T-helper 2 cell (primary cell): ENCODE measurements at regions not wholly inside any gene's neighbourhood (a gene's known extent, or its start where the extent isn't known, plus 50 kb on each side); places are given as distances from the start of the nearest gene placed in this dataset.

Experiments
- DNase-seq, 5 experiments: peaks; one replicate each; pipeline versions ENCODE4 v3.0.0 to v3.0.0-alpha.2; 2012 to 2022

DNA sequence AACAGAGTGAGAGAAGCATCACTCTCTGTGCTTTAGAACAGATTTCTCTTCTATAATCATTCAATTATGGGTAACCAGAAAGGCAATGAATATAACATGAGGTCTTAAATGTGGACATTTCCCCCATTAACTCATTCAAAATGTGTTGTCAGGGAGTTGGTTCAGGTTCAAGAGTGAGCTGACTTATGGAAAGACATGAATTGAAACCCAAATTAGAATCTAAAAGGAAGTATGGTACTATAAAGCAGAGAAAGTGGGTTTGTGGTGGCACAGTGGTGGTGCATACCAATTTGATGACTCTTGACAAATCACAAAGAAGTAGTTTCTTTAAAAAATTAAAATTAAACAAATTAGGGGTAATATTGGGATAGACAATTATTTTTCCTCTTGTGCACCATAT lies 114.6 kb upstream of the MEOX2 start:
- no peak for DNase-seq

DNA sequence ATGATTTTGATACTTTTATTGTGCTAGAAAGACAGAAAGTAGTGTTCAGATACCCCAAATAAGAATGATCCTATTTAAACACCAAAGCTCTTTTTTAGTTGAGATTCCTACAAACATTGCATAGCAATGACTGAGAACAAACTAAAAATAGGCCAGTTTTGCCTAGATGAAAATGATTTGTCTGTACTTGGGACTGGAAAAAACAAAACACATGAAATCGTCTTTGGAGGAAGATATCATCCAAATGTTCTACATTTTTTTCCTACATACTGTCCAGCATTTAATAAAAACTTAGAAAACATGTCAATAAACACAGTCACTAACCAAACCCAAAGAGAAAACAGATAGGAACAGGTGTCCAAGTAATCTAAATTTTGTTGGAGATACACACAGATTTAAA lies 111.6 kb upstream of the MEOX2 start:
- no peak for DNase-seq

- DNase-seq = no peak
Observed at GRCh38 chr7:15795393-15795792, 108.9 kb upstream of the MEOX2 start.

- DNase-seq = no peak
Observed at GRCh38 chr7:15794801-15795200, 108.3 kb upstream of the MEOX2 start.

DNA sequence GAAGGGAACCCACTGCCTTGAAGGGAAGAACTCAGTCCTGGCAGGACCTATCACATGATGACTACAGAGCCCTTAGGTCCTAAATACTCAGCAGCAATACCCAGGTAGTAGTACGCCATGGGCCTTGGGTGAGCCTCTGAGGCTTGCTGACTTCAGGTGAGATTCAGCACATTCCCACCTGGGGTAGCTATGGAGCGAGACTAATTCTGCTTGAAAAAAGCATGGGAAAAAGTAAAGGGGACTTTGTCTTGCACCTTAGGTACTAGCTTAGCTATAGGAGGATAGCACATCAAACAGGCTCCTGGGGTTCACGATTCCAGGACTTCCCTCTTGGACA lies 98.2 kb upstream of the MEOX2 start:
- no peak for DNase-seq

- no peak for DNase-seq
Observed at GRCh38 chr7:15783987-15784693, 97.7 kb upstream of the MEOX2 start.

GRCh38 chr7:15782656-15783055 lies 96.2 kb upstream of the MEOX2 start:
- DNase-seq = no peak

- no peak for DNase-seq
Observed at GRCh38 chr7:15781944-15782343, 95.5 kb upstream of the MEOX2 start.

DNA sequence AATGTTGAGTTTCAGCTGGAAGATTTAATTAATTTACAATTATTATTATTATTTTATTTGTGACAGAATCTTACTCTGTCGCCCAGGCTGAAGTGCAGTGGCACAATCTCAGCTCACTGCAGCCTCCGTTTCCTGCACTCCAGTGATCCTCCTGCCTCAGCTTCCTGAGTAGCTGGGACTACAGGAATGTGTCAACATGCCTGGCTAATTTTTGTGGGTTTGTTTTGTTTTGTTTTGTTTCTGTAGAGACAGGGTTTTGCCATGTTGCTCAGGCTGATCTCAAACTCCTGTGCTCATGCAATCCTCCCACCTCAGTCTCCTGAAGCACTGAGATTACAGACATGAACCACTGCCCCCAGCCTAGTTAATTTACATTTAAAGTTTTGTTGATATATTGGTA lies 93.8 kb upstream of the MEOX2 start:
- DNase-seq = no peak

GRCh38 chr7:15778191-15778590 lies 91.7 kb upstream of the MEOX2 start:
- no peak for DNase-seq

DNA sequence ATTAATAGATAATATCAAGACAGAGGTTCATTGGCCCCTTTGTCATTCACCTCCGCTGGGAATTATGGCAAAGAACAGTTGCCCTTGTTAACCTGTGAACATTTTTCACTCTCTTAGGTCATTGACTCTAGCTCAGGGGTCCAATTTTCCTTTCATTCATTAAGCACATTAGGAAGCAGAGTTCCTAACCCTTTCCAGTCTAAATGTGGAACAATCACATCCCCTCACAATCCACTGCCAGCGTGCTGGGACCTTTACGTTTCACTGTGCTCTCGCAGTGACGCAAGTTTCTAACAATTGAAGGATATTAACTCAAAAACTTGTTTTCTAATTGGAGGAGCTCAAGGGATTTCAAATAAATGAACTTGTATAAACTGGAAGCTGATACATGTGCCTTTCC lies 79.3 kb upstream of the MEOX2 start:
- no peak for DNase-seq

GRCh38 chr7:15764851-15765382 lies 78.4 kb upstream of the MEOX2 start:
- no peak for DNase-seq

DNA sequence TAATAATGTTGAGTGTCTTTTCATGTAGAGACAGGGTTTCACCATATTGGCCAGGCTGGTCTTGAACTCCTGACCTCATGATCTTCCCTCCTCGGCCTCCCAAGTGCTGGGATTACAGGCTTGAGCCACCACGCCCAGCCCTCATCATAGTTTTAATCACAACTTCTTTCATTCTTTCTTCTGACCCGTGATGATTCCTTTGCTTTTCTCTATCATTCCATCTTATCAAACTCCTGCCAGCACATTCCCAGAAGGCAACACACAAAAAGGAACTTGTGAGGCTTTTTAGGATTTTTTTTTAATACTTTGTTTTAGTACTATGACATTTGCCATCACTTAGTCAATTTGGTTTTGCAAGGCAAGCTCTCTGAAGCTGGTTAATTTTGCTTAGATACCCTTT lies 77.5 kb upstream of the MEOX2 start:
- no peak for DNase-seq

DNA sequence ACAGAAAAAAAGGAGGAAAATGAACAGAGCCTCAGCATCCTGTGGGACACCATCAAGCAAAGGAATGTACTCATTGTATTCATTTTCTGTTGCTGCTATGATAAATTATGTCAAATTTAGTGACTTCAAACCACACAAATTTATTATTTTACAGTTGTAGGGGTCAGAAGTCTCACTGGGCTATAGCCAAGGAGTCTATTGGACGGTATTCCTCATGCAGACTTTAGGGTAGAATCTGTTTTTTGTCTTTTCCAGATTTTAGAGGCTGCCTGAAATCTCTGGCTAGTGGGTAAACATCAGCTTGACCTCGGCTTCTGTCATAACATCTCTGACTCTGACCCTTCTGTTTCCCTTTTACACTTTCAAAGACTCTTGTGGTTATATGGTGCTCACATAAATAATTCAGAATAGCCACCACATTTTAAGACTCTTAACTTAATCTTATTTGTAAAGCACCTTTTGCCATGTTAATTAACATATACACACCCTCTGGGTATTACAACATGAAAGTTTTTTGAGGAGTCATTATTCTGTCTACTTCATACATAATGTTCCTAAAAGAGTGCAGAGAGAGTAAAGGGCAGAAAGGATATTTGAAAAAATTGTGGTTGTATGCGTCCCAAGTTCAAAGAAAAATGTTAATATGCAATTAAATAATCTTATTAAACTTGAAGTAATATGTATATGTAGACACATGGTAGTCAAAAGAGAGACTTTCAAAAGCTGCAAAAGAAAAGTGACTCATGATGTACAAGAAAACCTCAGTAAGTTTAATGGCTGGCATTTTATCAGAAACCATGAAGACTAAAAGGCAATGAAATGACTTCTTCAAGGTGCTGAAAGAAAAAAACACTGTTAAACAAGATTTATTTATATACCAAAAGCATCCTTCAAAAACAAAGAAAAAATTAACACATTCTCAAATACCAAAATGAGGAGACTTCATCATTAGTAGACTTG lies 70.8 kb upstream of the MEOX2 start:
- no peak for DNase-seq

DNA sequence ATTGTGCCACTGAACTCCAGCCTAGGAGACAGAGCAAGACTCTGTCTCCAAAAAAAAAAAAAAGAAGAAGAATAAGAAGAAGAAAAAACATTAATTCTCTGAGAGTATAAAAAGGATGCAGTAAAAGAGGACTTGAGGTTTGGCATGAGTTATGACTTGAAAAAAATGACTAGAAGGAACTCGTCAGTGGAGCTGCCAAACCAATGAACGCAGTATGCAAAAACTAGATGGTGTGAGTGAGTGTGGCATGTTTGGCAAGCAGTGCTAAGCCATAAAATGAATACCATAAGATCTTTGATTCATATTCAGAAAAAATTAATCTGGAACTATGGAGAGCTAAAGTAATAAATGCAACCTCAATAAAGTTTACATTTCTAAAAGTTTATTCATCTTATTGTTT lies 68.6 kb upstream of the MEOX2 start:
- DNase-seq = no peak

GRCh38 chr7:15753887-15754579 lies 67.5 kb upstream of the MEOX2 start:
- no peak for DNase-seq

DNA sequence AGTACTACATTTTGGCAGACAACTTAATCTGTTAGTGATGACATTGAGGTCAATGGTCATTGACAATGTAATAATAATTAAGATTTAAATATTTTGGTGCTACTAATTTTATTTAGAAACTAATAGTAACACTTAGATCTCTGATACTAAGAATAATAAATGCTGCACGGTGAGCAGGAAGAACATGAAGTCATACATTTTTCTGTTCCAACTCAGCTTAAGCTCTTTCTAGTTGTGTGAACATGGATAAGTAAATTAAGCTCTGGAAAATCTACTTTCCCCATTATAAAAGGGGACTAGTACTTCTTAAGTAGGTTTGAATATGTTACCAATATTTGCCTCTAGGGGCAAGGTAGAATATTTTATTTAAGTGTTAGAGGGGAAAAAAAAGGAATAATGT lies 65.9 kb upstream of the MEOX2 start:
- no peak for DNase-seq

- no peak for DNase-seq
Observed at GRCh38 chr7:15751191-15751701, 64.8 kb upstream of the MEOX2 start.

DNA sequence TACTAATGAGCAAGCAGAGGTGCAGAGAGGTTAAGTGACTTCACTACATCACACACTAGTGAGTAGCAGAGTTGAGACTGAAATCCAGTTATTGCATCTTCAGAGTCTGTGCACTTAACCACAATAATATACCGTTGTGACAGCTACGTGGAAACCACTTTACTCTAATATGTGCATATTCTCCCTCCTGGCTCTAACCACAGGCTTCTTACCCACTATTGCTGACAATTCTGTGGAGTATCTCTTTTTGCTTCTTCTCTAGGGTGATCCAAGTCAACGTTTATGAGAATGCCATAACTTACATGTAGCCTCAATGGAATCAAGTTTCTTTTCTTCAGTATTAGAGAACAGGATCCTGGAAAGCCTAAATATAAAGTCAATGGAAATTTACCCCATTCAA lies 64.2 kb upstream of the MEOX2 start:
- no peak for DNase-seq

- no peak for DNase-seq
Observed at GRCh38 chr7:15749631-15750030, 63.1 kb upstream of the MEOX2 start.

GRCh38 chr7:15747712-15748111 lies 61.2 kb upstream of the MEOX2 start:
- no peak for DNase-seq

- no peak for DNase-seq
Observed at GRCh38 chr7:15747301-15747700, 60.8 kb upstream of the MEOX2 start.

- no peak for DNase-seq
Observed at GRCh38 chr7:15743926-15744480, 57.5 kb upstream of the MEOX2 start.
